ENCODE measurements at regions not wholly inside any gene's neighbourhood (a gene's known extent, or its start where the extent isn't known, plus 50 kb on each side); places are given as distances from the start of the nearest gene placed in this dataset.

- TF ChIP-seq TEAD4 (IDR thresholded peaks at IDR 0.05) (no peak), MAX (IDR thresholded peaks at IDR 0.05) (no peak), TCF12 (IDR thresholded peaks at IDR 0.05; ENCODE audit: low read depth) (no peak), ZBTB7A (IDR thresholded peaks at IDR 0.05; ENCODE audit: low read depth) (no peak)
Observed at GRCh38 chr16:56140645-56141044, 50.6 kb upstream of the GNAO1 start.

GRCh38 chr16:56137269-56137668, 54.0 kb upstream of the GNAO1 start:
- TF ChIP-seq EP300 (IDR thresholded peaks at IDR 0.05; ENCODE audit: borderline replicate concordance) (no peak), NFIC (IDR thresholded peaks at IDR 0.05) (no peak), FOXM1 (IDR thresholded peaks at IDR 0.05; ENCODE audit: borderline replicate concordance, low read depth) (no peak), YY1 (IDR thresholded peaks at IDR 0.05; ENCODE audit: low read depth) (no peak), MAX (IDR thresholded peaks at IDR 0.05) (no peak), ZBTB7A (IDR thresholded peaks at IDR 0.05; ENCODE audit: low read depth) (no peak), CREB1 (IDR thresholded peaks at IDR 0.05; ENCODE audit: low read depth) (no peak), EGR1 (IDR thresholded peaks at IDR 0.05) (no peak), RAD21 (IDR thresholded peaks at IDR 0.05; ENCODE audit: low read depth) (no peak)

- TF ChIP-seq TEAD4 (IDR thresholded peaks at IDR 0.05) = no peak
- TF ChIP-seq TAF1 (IDR thresholded peaks at IDR 0.05; ENCODE audit: low read depth) = no peak
- TF ChIP-seq EGR1 (IDR thresholded peaks at IDR 0.05) = no peak
- TF ChIP-seq TCF12 (IDR thresholded peaks at IDR 0.05; ENCODE audit: low read depth) = no peak
- no peak for TF ChIP-seq NFIC (IDR thresholded peaks at IDR 0.05)
- TF ChIP-seq EP300 (IDR thresholded peaks at IDR 0.05; ENCODE audit: borderline replicate concordance) = no peak
- TF ChIP-seq REST (IDR thresholded peaks at IDR 0.05; ENCODE audit: low read depth) = no peak
- TF ChIP-seq MAX (IDR thresholded peaks at IDR 0.05) = no peak
- TF ChIP-seq YY1 (IDR thresholded peaks at IDR 0.05; ENCODE audit: low read depth) = no peak
- no peak for TF ChIP-seq ZBTB7A (IDR thresholded peaks at IDR 0.05; ENCODE audit: low read depth)
- no peak for TF ChIP-seq USF1 (IDR thresholded peaks at IDR 0.05)
- TF ChIP-seq RAD21 (IDR thresholded peaks at IDR 0.05; ENCODE audit: low read depth) = no peak
- no peak for TF ChIP-seq CREB1 (IDR thresholded peaks at IDR 0.05; ENCODE audit: low read depth)
- no peak for TF ChIP-seq CEBPB (IDR thresholded peaks at IDR 0.05)
- TF ChIP-seq FOXM1 (IDR thresholded peaks at IDR 0.05; ENCODE audit: borderline replicate concordance, low read depth) = no peak
Observed at GRCh38 chr16:56136256-56136655, 55.0 kb upstream of the GNAO1 start.

- TF ChIP-seq ZBTB7A (IDR thresholded peaks at IDR 0.05; ENCODE audit: low read depth) (no peak), TAF1 (IDR thresholded peaks at IDR 0.05; ENCODE audit: low read depth) (no peak), YY1 (IDR thresholded peaks at IDR 0.05; ENCODE audit: low read depth) (no peak), REST (IDR thresholded peaks at IDR 0.05; ENCODE audit: low read depth) (no peak), MAX (IDR thresholded peaks at IDR 0.05) (no peak), USF1 (IDR thresholded peaks at IDR 0.05) (no peak), EGR1 (IDR thresholded peaks at IDR 0.05) (no peak), CREB1 (IDR thresholded peaks at IDR 0.05; ENCODE audit: low read depth) (no peak), TCF12 (IDR thresholded peaks at IDR 0.05; ENCODE audit: low read depth) (no peak), TEAD4 (IDR thresholded peaks at IDR 0.05) (no peak), RAD21 (IDR thresholded peaks at IDR 0.05; ENCODE audit: low read depth) (no peak), CEBPB (IDR thresholded peaks at IDR 0.05) (no peak), NFIC (IDR thresholded peaks at IDR 0.05) (no peak), FOXM1 (IDR thresholded peaks at IDR 0.05; ENCODE audit: borderline replicate concordance, low read depth) (no peak), EP300 (IDR thresholded peaks at IDR 0.05; ENCODE audit: borderline replicate concordance) (no peak)
Observed at GRCh38 chr16:56134790-56135189, 56.5 kb upstream of the GNAO1 start.

GRCh38 chr16:56125922-56126321, 65.4 kb upstream of the GNAO1 start:
- no peak for TF ChIP-seq NFIC (IDR thresholded peaks at IDR 0.05)
- TF ChIP-seq TAF1 (IDR thresholded peaks at IDR 0.05; ENCODE audit: low read depth) = no peak

- TF ChIP-seq USF1 (IDR thresholded peaks at IDR 0.05) (no peak), REST (IDR thresholded peaks at IDR 0.05; ENCODE audit: low read depth) (no peak), FOXM1 (IDR thresholded peaks at IDR 0.05; ENCODE audit: borderline replicate concordance, low read depth) (no peak), TCF12 (IDR thresholded peaks at IDR 0.05; ENCODE audit: low read depth) (no peak)
Observed at GRCh38 chr16:56122251-56122650, 69.0 kb upstream of the GNAO1 start.

Measured in Ishikawa (cell line).